GM21381 (cell line): ENCODE measurements at regions not wholly inside any gene's neighbourhood (a gene's known extent, or its start where the extent isn't known, plus 50 kb on each side); places are given as distances from the start of the nearest gene placed in this dataset.

Experiments used
- ATAC-seq: cut with Tn5 transposase; IDR thresholded peaks from one replicate; pipeline ENCODE4 v1.9.1; 2021; ENCODE audit warnings: mild to moderate bottlenecking, moderate library complexity; ENCODE audit not compliant: unreplicated experiment

DNA sequence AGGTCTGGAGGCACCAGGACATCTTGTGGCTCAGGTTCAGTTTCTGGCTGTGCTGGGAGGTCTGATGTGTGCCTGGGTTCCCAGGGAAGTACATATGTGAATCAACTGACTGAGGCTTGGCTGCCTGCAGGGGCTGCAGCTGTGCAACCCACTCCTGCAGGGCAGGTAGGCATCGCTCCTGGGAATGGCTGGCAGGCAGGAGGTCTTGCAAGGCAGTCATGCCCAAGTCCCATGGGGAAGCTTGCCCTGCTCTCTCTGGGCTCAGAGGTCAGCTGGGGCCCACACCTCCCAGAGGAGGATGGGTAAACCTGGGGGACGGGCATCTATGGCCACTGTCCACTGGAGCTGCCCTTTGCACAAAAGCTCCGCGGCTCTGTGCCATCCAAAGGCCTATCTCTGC, 1141.8 kb downstream of the SLITRK1 start:
- no peak for ATAC-seq

GRCh38 chr13:82739881-82740280, 1142.4 kb downstream of the SLITRK1 start:
- no peak for ATAC-seq

DNA sequence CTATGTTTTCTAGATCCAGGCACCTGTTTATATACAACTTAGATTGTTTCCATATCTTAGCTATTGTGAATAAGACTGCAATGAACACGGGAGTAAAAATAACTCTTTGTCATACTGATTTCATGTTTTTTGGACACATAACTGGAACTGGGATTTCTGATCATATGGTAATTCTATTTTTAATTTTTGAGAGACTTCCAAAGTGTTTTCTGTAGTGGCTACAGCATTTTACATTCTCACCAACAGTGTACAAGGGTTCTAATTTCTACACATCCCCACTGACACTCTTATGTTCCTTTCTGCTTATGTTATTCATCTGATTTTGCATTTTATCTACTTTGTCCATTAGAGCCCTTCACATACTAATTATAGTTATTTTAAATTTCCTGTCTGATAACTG, 1152.9 kb downstream of the SLITRK1 start:
- ATAC-seq = no peak

GRCh38 chr13:82720986-82721385, 1161.3 kb downstream of the SLITRK1 start:
- no peak for ATAC-seq

DNA sequence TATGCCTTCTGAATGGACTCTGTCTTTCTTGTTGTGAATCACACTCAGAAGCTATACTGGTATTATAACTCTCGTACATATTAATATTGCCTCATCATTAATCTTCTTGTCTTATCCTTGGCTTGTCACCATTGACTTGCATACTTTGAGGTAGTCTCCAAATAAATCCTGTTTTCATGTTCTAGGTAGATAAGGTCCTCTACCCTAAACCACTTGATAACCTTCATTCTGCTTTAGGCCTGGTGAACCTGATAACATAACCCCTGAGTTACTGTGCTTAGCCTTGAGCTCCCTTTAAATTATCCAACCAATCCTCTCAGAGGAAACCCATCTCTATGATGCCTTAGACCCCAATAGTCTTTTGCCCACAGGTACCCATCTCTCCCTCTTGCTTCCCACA, 1162.3 kb downstream of the SLITRK1 start:
- ATAC-seq = no peak

- no peak for ATAC-seq
Observed at GRCh38 chr13:82717249-82717648, 1165.0 kb downstream of the SLITRK1 start.

GRCh38 chr13:82713687-82714405, 1168.4 kb downstream of the SLITRK1 start:
- no peak for ATAC-seq

GRCh38 chr13:82702513-82702912, 1179.8 kb downstream of the SLITRK1 start:
- ATAC-seq = no peak

GRCh38 chr13:82701020-82701419, 1181.3 kb downstream of the SLITRK1 start:
- no peak for ATAC-seq

- ATAC-seq = no peak
Observed at GRCh38 chr13:82698941-82699340, 1183.3 kb downstream of the SLITRK1 start.

DNA sequence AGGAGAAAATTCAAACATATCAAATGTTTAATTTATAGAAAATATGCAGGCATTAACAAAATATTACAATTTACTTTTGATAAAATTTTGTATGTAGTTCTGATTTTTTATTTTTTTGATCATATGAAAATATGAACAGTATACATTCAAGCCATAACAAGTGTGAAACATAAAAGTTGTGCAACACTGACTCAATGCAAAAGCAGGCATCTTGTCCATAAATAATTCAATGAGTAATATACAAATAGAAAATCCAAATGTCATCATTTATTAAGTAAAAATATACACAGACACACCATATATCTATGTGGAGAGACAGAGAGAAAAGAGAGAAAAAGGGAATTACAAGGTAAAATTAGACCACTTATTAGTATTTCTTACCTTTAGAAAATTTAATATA, 1183.9 kb downstream of the SLITRK1 start:
- no peak for ATAC-seq

GRCh38 chr13:82693607-82694006, 1188.7 kb downstream of the SLITRK1 start:
- no peak for ATAC-seq

DNA sequence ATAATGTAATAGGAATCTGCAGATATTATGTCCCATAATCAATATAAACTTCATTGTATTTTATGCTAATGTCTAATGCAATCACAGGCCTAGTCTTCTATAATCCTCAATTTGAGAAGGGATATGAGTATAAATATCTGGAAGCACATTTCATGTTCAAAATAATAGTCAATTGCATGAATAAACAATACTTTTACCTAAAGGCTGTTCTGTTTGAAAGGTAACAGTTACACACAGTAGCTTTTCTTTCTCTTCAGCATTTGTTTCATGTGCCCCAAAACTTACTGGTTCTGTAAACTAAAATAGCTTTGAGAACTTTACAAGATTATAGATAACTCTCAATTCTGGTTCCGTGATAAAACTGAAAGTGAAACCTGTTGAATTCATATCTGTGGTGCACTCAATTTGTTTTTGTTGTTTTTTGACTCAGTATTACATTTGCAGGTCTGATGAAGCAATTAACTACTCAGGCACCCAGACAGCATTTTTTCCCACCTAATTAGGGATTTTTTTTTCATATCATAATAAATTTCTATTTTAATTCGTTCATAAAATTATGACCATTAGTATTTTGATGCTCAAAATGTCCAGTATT, 1193.8 kb downstream of the SLITRK1 start:
- peak; percentile 87 for ATAC-seq

DNA sequence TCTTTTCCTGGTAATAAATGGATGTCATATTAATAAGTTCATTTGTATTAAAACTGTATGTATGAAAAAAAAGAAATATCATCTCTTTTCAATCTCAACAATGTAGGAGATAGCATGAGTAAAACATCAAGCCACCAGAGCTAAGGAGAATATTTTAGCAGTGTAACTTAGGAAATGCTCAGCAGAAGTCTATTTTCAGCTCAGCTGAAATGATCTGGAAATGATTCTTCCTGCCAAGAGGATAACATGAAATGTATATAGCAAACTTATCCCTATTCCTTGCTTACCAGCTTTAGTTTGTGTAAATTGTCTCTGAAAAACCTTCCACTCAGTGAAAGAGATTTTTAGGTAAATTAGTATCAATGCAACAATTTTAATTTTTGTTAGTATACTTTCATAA, 1194.4 kb downstream of the SLITRK1 start:
- ATAC-seq = no peak

DNA sequence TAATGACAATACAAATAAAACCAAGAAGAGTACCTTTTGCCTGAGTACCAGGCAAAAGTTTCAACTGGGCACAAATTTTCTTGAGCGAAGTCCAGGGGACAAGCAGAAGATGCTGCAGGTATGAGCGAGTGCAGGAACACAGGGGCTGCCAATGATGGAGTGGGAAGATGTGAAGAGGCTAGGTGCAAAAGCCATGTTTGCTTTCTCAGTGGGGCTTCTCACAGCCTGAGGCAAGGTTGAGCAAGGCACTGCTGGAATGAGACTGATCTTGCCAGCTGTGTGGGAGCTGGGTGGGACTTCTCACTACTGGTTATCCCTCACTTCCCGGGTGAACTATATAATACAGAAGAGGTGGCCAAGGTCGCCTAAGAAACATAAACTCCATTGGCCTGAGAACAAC, 1200.7 kb downstream of the SLITRK1 start:
- no peak for ATAC-seq

- ATAC-seq = no peak
Observed at GRCh38 chr13:82678052-82678451, 1204.2 kb downstream of the SLITRK1 start.

DNA sequence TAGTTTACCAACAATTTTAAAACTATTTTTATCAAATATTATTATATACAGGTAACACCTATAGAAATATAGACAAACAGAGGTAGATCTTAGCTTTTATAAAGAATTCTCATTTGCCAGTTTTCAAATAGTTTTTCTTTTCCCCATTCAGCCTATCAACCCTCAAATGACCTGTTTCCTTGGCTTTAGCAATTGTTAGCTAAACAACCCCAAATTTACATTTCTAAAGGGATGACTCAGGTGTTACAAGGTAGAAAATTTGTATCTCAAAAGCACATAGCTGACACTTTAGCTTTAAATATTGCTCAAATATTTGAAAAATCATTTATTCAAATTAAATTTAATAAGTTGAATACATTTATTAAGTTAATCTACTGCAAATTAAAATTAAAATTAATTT, 1207.2 kb downstream of the SLITRK1 start:
- ATAC-seq = no peak

- ATAC-seq = no peak
Observed at GRCh38 chr13:82674546-82674945, 1207.7 kb downstream of the SLITRK1 start.

DNA sequence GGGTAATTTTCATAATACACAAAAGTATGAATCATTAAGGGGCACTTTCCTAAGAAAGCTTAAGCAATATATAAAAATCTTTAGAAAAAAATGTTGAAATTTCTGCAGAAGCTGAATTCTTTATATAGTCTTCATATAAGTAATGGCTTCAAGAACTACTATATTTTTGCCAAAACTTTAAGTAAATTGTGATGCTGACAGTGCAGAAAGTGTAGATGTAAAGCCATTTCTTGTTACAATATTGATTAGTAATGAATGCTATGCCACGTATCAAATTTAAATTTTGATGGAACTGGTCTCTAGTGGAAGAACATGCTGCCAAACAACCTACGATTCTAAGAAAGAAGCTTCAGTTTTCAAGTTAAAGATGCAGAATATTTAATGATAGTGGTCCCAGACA, 1210.0 kb downstream of the SLITRK1 start:
- no peak for ATAC-seq

GRCh38 chr13:82664183-82664582, 1218.1 kb downstream of the SLITRK1 start:
- no peak for ATAC-seq

DNA sequence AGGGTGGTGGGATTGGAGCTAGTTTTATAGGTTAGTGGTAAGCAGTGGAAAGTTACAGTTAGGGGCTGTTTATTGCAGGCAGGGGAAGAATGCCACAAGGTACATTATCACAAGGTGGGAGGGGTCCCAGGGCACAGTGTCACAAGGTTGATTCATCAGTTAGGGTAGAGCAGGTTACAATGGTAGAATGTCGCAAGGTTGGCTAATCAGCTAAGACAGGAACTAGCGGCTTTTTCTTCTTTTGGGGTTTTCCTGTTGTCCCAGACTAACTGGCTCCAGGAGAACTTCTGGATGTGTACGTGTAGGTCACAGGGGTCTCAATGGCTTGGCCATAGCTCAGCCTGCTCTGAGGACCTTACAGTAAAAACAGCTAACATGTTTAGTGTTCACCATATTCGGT, 1221.1 kb downstream of the SLITRK1 start:
- no peak for ATAC-seq

DNA sequence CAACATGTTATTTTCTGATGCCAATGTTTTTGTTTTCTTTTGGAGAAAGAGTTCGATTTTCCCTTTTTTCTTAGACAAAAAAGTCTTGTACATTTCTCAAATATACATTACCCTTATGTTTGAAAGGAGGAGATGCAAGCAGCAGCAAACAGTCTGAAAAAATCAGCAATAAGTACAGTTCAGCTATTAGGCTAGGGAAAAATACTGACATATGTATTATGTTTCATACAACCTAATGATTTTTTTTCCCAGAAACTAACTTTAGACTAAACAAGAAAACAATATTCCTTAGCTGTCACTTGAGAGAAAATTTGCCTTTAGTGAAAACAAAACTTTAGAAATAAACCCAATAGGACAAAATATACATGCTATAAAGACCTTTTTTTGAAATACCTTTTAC, 1223.5 kb downstream of the SLITRK1 start:
- no peak for ATAC-seq

GRCh38 chr13:82657471-82657870, 1224.8 kb downstream of the SLITRK1 start:
- no peak for ATAC-seq
